ENCODE measurements at regions not wholly inside any gene's neighbourhood (a gene's known extent, or its start where the extent isn't known, plus 50 kb on each side); places are given as distances from the start of the nearest gene placed in this dataset.
"Not testable (repeated sequence)": the region's sequence is repeated elsewhere in the genome, so short reads cannot be mapped to it uniquely, and the experiment has no call there.

- DNase-seq = no peak
Measured at GRCh38 chr5:75839547-75839946, 122.3 kb upstream of the POC5 start.

DNA sequence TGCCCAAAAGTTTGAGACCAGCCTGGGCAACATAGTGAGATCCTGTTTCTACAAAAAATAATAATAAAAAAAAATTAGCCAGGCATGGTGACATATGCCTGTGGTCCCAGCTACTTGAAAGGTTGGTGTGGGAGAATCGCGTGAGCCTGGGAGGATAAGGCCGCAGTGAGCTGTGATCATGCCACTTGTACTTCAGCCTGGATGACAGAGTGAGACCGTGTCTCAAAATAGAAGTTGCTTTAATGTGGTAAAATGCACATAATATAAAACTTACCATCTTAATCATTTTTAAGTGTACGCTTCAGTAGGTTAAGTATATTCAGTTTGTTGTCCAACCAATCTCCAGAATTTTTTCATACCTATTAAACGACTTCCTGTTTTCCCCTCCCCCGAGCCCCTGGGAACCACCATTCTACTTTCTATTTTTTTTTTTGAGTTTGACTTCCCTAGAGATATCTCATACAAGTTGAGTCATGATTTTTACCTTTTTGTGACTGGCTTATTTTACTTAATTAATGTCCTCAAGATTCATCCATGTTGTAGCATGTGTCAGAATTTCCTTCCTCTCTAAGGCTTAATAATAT lies 120.1 kb upstream of the POC5 start:
- DNase-seq = no peak

GRCh38 chr5:75831561-75831960 lies 114.3 kb upstream of the POC5 start:
- no peak for DNase-seq

DNA sequence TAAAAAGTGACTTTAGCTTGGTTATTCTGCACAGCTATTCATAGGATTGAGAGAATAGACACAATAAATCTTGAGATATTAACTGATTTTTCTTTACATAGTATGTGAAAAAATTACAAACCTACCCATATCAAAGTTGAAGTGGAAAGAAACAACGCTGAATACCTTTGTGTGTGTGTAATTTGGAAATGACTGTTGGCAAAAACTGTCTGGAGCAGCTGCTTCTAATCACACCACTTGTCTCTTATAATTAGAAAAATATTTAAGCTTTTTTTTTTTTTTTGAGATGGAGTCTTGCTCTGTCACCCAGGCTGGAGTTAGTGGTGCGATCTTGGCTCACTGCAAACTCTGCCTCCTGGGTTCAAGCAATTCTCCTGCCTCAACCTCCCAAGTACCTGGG lies 110.8 kb upstream of the POC5 start:
- no peak for DNase-seq

DNA sequence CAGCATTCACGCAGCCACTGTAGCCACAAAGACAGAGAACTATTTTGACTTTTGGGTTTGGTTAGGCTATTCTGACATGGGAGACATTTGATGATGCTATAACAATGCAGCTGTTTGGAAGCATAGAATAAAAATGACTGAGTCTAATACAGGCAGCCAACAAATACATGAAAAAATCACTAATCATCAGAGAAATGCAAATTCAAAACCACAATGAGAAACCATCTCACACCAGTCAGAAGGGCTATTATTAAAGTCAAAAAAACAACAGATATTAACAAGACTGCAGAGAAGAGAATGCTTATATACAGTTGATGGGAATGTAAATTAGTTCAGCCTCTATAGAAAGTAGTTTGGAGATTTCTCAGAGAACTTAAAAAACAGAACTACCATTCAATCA lies 107.1 kb upstream of the POC5 start:
- DNase-seq = no peak

- DNase-seq = no peak
Measured at GRCh38 chr5:75823811-75824210, 106.6 kb upstream of the POC5 start.

- no peak for DNase-seq
Measured at GRCh38 chr5:75818661-75819060, 101.4 kb upstream of the POC5 start.

GRCh38 chr5:75799695-75800094 lies 82.5 kb upstream of the POC5 start:
- not testable (repeated sequence) for DNase-seq

GRCh38 chr5:75769338-75769737 lies 52.1 kb upstream of the POC5 start:
- not testable (repeated sequence) for DNase-seq

Measured in NK-92 treated with Interleukin-12 subunit alpha and Interleukin-12 subunit beta, amount 100 ng/mL, for 24 hours (cell line).